ENCODE measurements at regions not wholly inside any gene's neighbourhood (a gene's known extent, or its start where the extent isn't known, plus 50 kb on each side); places are given as distances from the start of the nearest gene placed in this dataset.

DNA sequence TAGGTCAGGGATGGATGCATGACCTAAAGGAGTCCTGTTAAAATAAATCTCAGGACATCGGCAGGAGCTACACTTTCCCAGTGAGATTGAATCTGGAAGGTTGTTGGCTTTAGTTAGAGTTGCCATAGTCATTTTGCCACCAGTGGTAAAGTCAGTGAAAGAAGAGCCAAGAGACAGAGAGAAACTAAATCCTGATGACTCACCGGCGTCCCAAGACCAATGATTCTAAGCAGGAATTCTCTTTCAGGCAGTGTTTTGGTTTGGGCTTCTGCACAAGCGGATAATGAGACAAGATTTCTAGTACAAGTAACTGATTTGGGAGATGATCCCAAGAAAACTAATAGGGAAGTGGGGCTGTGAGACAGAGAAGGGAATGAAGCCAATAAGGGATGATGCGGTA, 88.8 kb upstream of the ETS2 start:
- no peak for FAIRE-seq
- CTCF ChIA-PET: interaction anchor here (0.6 kb wide), 1 partner anchor 555 kb away, joined by 3 read pairs; no protein-coding TSS in a partner anchor
- no peak for DNase-seq (ENCODE audit: low read depth, low spot score)
- no peaks in the 10 kb centered on the region; a peak in 1 of 4 replicates for H3K27me3 ChIP-seq (replicated peaks in 1 of 2; ENCODE audit: control insufficient read depth in 2 of 2, insufficient read depth in 2 of 2, low read length in 1 of 2)
- no TSS peak for BruUV-seq (replicated peaks)
- intact Hi-C loops (cut with micrococcal nuclease; ENCODE audit: unreplicated experiment): no loop called here
- SMC1A ChIA-PET (ENCODE audit: uncharacterized antibody, unreplicated experiment): no interaction called here
- in situ Hi-C loops (cut with MboI): no loop called here
- POLR2A ChIA-PET: no interaction called here
- no peak overlapping the region for H3K27ac ChIP-seq (ENCODE audit: control insufficient read depth, insufficient read depth)
- no peaks in the 10 kb centered on the region for H3K9me3 ChIP-seq (replicated peaks; ENCODE audit: control insufficient read depth, insufficient read depth, low read length)
- RAD21 ChIA-PET (ENCODE audit: unreplicated experiment): no interaction called here
- H3K4me3 ChIP-seq: no peak overlapping the region
- H2AFZ ChIP-seq (ENCODE audit: control insufficient read depth, low read depth, low read length): no peak overlapping the region
- ATAC-seq: no peak
- WGBS (ENCODE audit: insufficient coverage, insufficient replicate concordance, low lambda C conversion rate, missing lambda C conversion rate): 57% methylated on average over 5 of the region's 5 CpGs
- H3K36me3 ChIP-seq (ENCODE audit: control insufficient read depth in 2 of 2, insufficient read depth in 2 of 2, low read length in 1 of 2): no peaks in the 10 kb centered on the region
- H3K79me2 ChIP-seq (ENCODE audit: control insufficient read depth, insufficient read depth, low read length): no peaks in the 10 kb centered on the region
- H3K4me2 ChIP-seq (ENCODE audit: control insufficient read depth, insufficient read depth): no peak overlapping the region
- H4K20me1 ChIP-seq (ENCODE audit: control insufficient read depth, insufficient read depth): no peaks in the 10 kb centered on the region
- H3K9ac ChIP-seq (ENCODE audit: control insufficient read depth, insufficient read depth, low read length): no peak overlapping the region
- H3K4me1 ChIP-seq (ENCODE audit: control insufficient read depth, insufficient read depth, low read length): no peaks in the 10 kb centered on the region
- TF ChIP-seq ZNF274 (IDR thresholded peaks at IDR 0.05; ENCODE audit: insufficient read depth, insufficient read length): no peak
- TF ChIP-seq, protein P1, sequence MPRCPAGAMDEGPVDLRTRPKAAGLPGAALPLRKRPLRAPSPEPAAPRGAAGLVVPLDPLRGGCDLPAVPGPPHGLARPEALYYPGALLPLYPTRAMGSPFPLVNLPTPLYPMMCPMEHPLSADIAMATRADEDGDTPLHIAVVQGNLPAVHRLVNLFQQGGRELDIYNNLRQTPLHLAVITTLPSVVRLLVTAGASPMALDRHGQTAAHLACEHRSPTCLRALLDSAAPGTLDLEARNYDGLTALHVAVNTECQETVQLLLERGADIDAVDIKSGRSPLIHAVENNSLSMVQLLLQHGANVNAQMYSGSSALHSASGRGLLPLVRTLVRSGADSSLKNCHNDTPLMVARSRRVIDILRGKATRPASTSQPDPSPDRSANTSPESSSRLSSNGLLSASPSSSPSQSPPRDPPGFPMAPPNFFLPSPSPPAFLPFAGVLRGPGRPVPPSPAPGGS (IDR thresholded peaks at IDR 0.05; ENCODE audit: borderline replicate concordance, insufficient read depth, low read depth, low read length, poor library complexity, severe bottlenecking): no peak
- TF ChIP-seq, protein P2, sequence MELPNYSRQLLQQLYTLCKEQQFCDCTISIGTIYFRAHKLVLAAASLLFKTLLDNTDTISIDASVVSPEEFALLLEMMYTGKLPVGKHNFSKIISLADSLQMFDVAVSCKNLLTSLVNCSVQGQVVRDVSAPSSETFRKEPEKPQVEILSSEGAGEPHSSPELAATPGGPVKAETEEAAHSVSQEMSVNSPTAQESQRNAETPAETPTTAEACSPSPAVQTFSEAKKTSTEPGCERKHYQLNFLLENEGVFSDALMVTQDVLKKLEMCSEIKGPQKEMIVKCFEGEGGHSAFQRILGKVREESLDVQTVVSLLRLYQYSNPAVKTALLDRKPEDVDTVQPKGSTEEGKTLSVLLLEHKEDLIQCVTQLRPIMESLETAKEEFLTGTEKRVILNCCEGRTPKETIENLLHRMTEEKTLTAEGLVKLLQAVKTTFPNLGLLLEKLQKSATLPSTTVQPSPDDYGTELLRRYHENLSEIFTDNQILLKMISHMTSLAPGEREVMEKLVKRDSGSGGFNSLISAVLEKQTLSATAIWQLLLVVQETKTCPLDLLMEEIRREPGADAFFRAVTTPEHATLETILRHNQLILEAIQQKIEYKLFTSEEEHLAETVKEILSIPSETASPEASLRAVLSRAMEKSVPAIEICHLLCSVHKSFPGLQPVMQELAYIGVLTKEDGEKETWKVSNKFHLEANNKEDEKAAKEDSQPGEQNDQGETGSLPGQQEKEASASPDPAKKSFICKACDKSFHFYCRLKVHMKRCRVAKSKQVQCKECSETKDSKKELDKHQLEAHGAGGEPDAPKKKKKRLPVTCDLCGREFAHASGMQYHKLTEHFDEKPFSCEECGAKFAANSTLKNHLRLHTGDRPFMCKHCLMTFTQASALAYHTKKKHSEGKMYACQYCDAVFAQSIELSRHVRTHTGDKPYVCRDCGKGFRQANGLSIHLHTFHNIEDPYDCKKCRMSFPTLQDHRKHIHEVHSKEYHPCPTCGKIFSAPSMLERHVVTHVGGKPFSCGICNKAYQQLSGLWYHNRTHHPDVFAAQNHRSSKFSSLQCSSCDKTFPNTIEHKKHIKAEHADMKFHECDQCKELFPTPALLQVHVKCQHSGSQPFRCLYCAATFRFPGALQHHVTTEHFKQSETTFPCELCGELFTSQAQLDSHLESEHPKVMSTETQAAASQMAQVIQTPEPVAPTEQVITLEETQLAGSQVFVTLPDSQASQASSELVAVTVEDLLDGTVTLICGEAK (IDR thresholded peaks at IDR 0.05; ENCODE audit: borderline replicate concordance): no peak
- TF ChIP-seq IRF4 (IDR thresholded peaks at IDR 0.05; ENCODE audit: low read depth, low read length): no peak
- TF ChIP-seq, protein P3, sequence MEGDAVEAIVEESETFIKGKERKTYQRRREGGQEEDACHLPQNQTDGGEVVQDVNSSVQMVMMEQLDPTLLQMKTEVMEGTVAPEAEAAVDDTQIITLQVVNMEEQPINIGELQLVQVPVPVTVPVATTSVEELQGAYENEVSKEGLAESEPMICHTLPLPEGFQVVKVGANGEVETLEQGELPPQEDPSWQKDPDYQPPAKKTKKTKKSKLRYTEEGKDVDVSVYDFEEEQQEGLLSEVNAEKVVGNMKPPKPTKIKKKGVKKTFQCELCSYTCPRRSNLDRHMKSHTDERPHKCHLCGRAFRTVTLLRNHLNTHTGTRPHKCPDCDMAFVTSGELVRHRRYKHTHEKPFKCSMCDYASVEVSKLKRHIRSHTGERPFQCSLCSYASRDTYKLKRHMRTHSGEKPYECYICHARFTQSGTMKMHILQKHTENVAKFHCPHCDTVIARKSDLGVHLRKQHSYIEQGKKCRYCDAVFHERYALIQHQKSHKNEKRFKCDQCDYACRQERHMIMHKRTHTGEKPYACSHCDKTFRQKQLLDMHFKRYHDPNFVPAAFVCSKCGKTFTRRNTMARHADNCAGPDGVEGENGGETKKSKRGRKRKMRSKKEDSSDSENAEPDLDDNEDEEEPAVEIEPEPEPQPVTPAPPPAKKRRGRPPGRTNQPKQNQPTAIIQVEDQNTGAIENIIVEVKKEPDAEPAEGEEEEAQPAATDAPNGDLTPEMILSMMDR (IDR thresholded peaks at IDR 0.05 in 2 of 3, conservative IDR thresholded peaks at IDR 0.05 in 1 of 3; ENCODE audit: control insufficient read depth in 2 of 3, extremely low read depth in 1 of 3, insufficient read depth in 1 of 3, low read depth in 3 of 3, low read length in 3 of 3): no peak
- TF ChIP-seq NFIC (IDR thresholded peaks at IDR 0.05; ENCODE audit: low read depth, low read length): no peak
- no peak for TF ChIP-seq CEBPB (IDR thresholded peaks at IDR 0.05; ENCODE audit: borderline replicate concordance in 1 of 2, low read depth in 2 of 2, low read length in 2 of 2)
- TF ChIP-seq, protein P4, sequence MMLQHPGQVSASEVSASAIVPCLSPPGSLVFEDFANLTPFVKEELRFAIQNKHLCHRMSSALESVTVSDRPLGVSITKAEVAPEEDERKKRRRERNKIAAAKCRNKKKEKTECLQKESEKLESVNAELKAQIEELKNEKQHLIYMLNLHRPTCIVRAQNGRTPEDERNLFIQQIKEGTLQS (IDR thresholded peaks at IDR 0.05; ENCODE audit: borderline replicate concordance, extremely low read depth, low read depth, low read length): no peak
- no peak for TF ChIP-seq SREBF2 (IDR thresholded peaks at IDR 0.05; ENCODE audit: low read length)
- no peak for TF ChIP-seq SMAD5 (IDR thresholded peaks at IDR 0.05; ENCODE audit: low read depth)
- no peak for TF ChIP-seq RCOR1 (conservative IDR thresholded peaks at IDR 0.05; ENCODE audit: low read depth, low read length)
- TF ChIP-seq, protein P5, sequence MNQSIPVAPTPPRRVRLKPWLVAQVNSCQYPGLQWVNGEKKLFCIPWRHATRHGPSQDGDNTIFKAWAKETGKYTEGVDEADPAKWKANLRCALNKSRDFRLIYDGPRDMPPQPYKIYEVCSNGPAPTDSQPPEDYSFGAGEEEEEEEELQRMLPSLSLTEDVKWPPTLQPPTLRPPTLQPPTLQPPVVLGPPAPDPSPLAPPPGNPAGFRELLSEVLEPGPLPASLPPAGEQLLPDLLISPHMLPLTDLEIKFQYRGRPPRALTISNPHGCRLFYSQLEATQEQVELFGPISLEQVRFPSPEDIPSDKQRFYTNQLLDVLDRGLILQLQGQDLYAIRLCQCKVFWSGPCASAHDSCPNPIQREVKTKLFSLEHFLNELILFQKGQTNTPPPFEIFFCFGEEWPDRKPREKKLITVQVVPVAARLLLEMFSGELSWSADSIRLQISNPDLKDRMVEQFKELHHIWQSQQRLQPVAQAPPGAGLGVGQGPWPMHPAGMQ (IDR thresholded peaks at IDR 0.05; ENCODE audit: borderline replicate concordance): no peak
- TF ChIP-seq CREM (IDR thresholded peaks at IDR 0.05; ENCODE audit: low read depth): no peak
- TF ChIP-seq PAX8 (IDR thresholded peaks at IDR 0.05): no peak
- no peak for TF ChIP-seq CHD2 (IDR thresholded peaks at IDR 0.05; ENCODE audit: borderline replicate concordance, low read depth, low read length)
- TF ChIP-seq STAT1 (conservative IDR thresholded peaks at IDR 0.05): no peak
